Chondrocyte (in vitro differentiated cells): ENCODE measurements at regions not wholly inside any gene's neighbourhood (a gene's known extent, or its start where the extent isn't known, plus 50 kb on each side); places are given as distances from the start of the nearest gene placed in this dataset.
A peak's percentile ranks its signal among the peaks of the same experiment; 100 is the strongest.

ENCODE experiments used
- DNase-seq: peaks from one replicate; pipeline ENCODE4 v3.0.0; 2021; ENCODE audit warnings: mixed read lengths, low spot score
- H3K27ac Mint-ChIP-seq: one replicate; pipeline ENCODE4 v1.8.0; 2021; ENCODE audit warnings: mild to moderate bottlenecking, moderate library complexity, mixed read lengths; ENCODE audit not compliant: unreplicated experiment
- H3K27me3 Mint-ChIP-seq: 2 replicates; pipeline ENCODE4 v1.8.0; 2021; ENCODE audit warnings: low read depth, mixed read lengths
- H3K36me3 Mint-ChIP-seq: 2 replicates; pipeline ENCODE4 v1.8.0; 2021; ENCODE audit warnings: low read depth, mixed read lengths
- H3K4me1 Mint-ChIP-seq: 2 replicates; pipeline ENCODE4 v1.8.0; 2021; ENCODE audit warnings: low read depth, mild to moderate bottlenecking, mixed read lengths
- H3K4me3 Mint-ChIP-seq: one replicate; pipeline ENCODE4 v1.8.0; 2021; ENCODE audit warnings: mild to moderate bottlenecking, moderate library complexity, mixed read lengths; ENCODE audit not compliant: unreplicated experiment
- H3K9me3 Mint-ChIP-seq: 2 replicates; pipeline ENCODE4 v1.8.0; 2021; ENCODE audit warnings: low read depth, mixed read lengths
- TF ChIP-seq, protein P1 (sequence below): fragments of 200-600 bp; sonication (generic); IDR thresholded peaks from 2 replicates; pipeline ENCODE4 v1.5.0; 2021; ENCODE audit warnings: antibody characterized with exemption, mild to moderate bottlenecking, moderate library complexity

DNA sequence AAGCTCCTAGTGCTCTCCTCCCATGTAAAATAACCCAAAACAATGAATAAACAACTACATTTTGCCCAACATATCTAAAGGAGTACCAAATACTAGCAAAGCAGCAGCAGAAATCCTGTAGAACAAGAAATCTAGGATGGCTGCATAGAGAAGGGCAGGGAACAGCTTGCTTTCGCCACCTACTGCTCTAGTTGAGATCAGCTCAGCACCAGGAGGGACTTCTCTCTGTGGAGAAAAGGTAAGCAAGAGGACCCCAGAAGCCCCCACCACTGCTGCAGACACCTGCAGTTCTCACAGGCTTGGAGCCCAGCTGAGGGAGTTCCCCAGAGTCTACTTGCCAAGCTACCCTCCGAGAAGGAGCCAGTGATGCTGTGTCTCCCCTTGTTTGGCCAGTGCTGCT is 243.0 kb upstream of the CHST9 start:
- DNase-seq = no peak
- Mint-ChIP-seq H3K27me3 (peaks cover 20% of the 10 kb centered on the region), H3K27ac (no peak overlapping the region), H3K9me3 (peaks cover 15% of the 10 kb centered on the region), H3K4me3 (no peak overlapping the region), H3K4me1 (no peaks in the 10 kb centered on the region), H3K36me3 (no peaks in the 10 kb centered on the region)
- TF ChIP-seq, protein P1, sequence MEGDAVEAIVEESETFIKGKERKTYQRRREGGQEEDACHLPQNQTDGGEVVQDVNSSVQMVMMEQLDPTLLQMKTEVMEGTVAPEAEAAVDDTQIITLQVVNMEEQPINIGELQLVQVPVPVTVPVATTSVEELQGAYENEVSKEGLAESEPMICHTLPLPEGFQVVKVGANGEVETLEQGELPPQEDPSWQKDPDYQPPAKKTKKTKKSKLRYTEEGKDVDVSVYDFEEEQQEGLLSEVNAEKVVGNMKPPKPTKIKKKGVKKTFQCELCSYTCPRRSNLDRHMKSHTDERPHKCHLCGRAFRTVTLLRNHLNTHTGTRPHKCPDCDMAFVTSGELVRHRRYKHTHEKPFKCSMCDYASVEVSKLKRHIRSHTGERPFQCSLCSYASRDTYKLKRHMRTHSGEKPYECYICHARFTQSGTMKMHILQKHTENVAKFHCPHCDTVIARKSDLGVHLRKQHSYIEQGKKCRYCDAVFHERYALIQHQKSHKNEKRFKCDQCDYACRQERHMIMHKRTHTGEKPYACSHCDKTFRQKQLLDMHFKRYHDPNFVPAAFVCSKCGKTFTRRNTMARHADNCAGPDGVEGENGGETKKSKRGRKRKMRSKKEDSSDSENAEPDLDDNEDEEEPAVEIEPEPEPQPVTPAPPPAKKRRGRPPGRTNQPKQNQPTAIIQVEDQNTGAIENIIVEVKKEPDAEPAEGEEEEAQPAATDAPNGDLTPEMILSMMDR = peak; percentile 9

DNA sequence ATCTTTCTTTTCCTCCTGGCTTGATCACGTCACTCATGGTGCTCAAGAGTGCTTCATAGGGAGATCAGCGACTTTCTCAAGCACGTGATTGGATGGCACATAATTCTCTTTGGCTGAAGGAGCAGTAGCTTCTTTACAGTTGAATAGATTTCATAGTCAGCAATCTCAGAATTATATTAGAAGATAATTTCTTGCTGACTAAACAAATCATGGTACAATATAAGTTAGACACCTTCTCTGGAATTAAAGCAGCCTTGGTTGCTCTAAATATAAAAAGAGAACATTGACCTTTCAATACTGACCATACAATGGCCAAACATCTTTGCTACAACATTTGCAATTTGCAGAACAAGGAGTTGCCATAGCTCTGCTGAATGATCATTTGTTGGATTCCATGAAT is 238.5 kb upstream of the CHST9 start:
- H3K27ac Mint-ChIP-seq = no peak overlapping the region
- TF ChIP-seq, protein P1 = no peak
- no peak overlapping the region for H3K4me3 Mint-ChIP-seq
- no peak for DNase-seq
- H3K36me3 Mint-ChIP-seq = no peaks in the 10 kb centered on the region
- H3K9me3 Mint-ChIP-seq = no peaks in the 10 kb centered on the region
- peaks cover 13% of the 10 kb centered on the region for H3K27me3 Mint-ChIP-seq
- no peaks in the 10 kb centered on the region for H3K4me1 Mint-ChIP-seq

DNA sequence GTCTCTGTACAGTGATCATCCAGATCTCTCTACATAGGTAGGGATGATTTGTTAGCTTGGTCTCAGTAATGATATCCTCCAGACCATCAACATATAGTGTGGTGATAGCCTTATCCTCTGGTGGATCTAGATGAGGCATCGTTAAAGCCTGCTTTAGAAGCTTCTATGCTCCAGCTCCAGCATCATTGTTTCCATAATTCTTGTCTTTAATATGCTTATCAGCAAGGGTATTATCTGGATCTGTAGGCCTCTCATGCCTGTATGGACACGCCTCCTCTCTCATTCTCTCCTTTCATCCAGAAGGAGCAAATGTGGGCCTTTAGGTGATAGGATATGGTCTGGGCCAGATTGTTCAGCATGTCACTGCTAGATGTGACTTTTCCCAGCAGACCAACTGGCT is 234.5 kb upstream of the CHST9 start:
- no peak for DNase-seq
- Mint-ChIP-seq H3K27me3 (peaks cover 4% of the 10 kb centered on the region), H3K4me1 (no peaks in the 10 kb centered on the region), H3K27ac (no peak overlapping the region), H3K4me3 (no peak overlapping the region), H3K9me3 (no peaks in the 10 kb centered on the region), H3K36me3 (no peaks in the 10 kb centered on the region)
- TF ChIP-seq, protein P1 = no peak

DNA sequence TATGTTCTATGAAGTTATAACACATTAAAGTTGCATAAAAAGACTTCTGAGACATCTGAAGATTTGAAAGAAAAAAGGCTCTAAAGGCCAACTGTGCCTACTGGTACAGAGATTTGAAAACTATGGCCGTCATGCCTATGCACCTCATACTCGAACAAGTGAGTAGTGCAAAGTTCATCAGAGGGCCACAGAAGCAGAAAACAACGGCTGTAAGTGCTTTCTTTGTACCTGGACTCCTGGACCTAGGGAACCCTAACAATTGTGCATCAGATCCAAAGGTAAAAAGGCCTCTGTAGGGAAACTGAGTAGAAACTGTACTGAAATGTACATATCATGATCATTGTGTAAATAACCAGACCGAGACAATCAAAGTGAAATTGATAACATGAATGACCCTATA is 230.4 kb upstream of the CHST9 start:
- Mint-ChIP-seq H3K27me3 (no peaks in the 10 kb centered on the region), H3K4me3 (no peak overlapping the region), H3K9me3 (no peaks in the 10 kb centered on the region), H3K4me1 (peaks cover 23% of the 10 kb centered on the region), H3K36me3 (no peaks in the 10 kb centered on the region), H3K27ac (no peak overlapping the region)
- no peak for DNase-seq
- TF ChIP-seq, protein P1 = no peak

DNA sequence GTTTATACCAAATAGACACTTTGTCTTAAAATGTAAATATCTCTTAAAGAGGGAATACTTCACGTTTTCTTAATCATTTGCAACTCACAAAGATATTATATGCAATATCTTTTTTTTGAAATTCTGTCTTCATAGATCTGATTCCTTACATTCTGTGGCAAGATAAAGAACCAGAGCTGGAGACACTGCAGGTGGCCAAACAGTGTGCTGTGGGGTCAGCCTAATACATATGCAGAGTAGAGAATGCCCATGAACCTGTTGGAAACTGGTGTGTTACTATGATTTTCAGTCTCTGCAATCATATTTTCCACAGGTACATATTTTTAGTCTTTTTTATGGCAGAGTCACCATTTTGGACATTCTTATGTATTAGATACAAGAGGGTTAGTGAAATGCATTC is 229.6 kb upstream of the CHST9 start:
- no peaks in the 10 kb centered on the region for H3K36me3 Mint-ChIP-seq
- no peaks in the 10 kb centered on the region for H3K9me3 Mint-ChIP-seq
- H3K4me3 Mint-ChIP-seq = no peak overlapping the region
- peaks cover 23% of the 10 kb centered on the region for H3K4me1 Mint-ChIP-seq
- H3K27me3 Mint-ChIP-seq = no peaks in the 10 kb centered on the region
- H3K27ac Mint-ChIP-seq = no peak overlapping the region
- TF ChIP-seq, protein P1 = no peak
- no peak for DNase-seq
